CD4-positive, alpha-beta memory T cell (primary cell): ENCODE measurements at regions not wholly inside any gene's neighbourhood (a gene's known extent, or its start where the extent isn't known, plus 50 kb on each side); places are given as distances from the start of the nearest gene placed in this dataset.

Experiments
- CTCF ChIA-PET: fragments of 350-600 bp; sonication (Branson Sonifier 250); formaldehyde crosslinking; loops from one replicate; lab custom pipeline; 2021; ENCODE audit warnings: inconsistent platforms; ENCODE audit not compliant: partially characterized antibody; lab: Charles Lee
- POLR2A ChIA-PET: fragments of 350-600 bp; sonication (Branson Sonifier 250); formaldehyde crosslinking; loops from one replicate; lab custom pipeline; 2021; ENCODE audit not compliant: partially characterized antibody; lab: Charles Lee
- DNase-seq, 5 donors: peaks; one replicate each; pipeline versions ENCODE4 v3.0.0 to v3.0.0-alpha.2; 2020 to 2022; ENCODE audit warnings: mixed read lengths in 1 of 5
- H3K27ac ChIP-seq: one replicate; pipeline ENCODE4 v1.7.0; 2013; ENCODE audit warnings: low read depth, low read length
- H3K27me3 ChIP-seq: 2 replicates; pipeline ENCODE4 v1.7.0; 2013; ENCODE audit warnings: mild to moderate bottlenecking, low read length, moderate library complexity; ENCODE audit not compliant: insufficient read depth
- H3K36me3 ChIP-seq: 2 replicates; pipeline ENCODE4 v1.7.0; 2013; ENCODE audit warnings: mild to moderate bottlenecking, low read length, moderate library complexity; ENCODE audit not compliant: insufficient read depth
- H3K4me1 ChIP-seq: 2 replicates; pipeline ENCODE4 v1.7.0; 2013; ENCODE audit warnings: mild to moderate bottlenecking, low read length, moderate library complexity; ENCODE audit not compliant: insufficient read depth
- H3K4me3 ChIP-seq, 2 donors: one replicate each; pipeline ENCODE4 v1.7.0; 2013; ENCODE audit warnings: low read length in 2 of 2, mild to moderate bottlenecking in 1 of 2
- H3K9me3 ChIP-seq, 2 donors: one replicate each; pipeline ENCODE4 v1.7.0; 2013; ENCODE audit warnings: low read length in 2 of 2, control low read depth in 1 of 2; ENCODE audit not compliant: control insufficient read depth in 1 of 2
- H3K27ac Mint-ChIP-seq, 7 donors: one replicate each; pipeline ENCODE4 v1.8.0; 2020 to 2021; ENCODE audit warnings: mixed read lengths in 7 of 7, mild to moderate bottlenecking in 6 of 7, inconsistent platforms in 3 of 7, moderate library complexity in 3 of 7
- H3K27me3 Mint-ChIP-seq, 2 donors: one replicate each; pipeline ENCODE4 v1.8.0; 2020 to 2021; ENCODE audit warnings: mixed read lengths in 2 of 2
- H3K36me3 Mint-ChIP-seq, 2 donors: one replicate each; pipeline ENCODE4 v1.8.0; 2020 to 2021; ENCODE audit warnings: mixed read lengths in 2 of 2, inconsistent platforms in 1 of 2, mild to moderate bottlenecking in 1 of 2
- H3K4me1 Mint-ChIP-seq, 4 donors: one replicate each; pipeline ENCODE4 v1.8.0; 2020 to 2021; ENCODE audit warnings: mixed read lengths in 4 of 4, mild to moderate bottlenecking in 1 of 4
- H3K4me3 Mint-ChIP-seq, 8 donors: one replicate each; pipeline ENCODE4 v1.8.0; 2020 to 2021; ENCODE audit warnings: mixed read lengths in 8 of 8, mild to moderate bottlenecking in 7 of 8, moderate library complexity in 6 of 8, inconsistent platforms in 3 of 8
- H3K9me3 Mint-ChIP-seq, 8 donors: one replicate each; pipeline ENCODE4 v1.8.0; 2020 to 2021; ENCODE audit warnings: mixed read lengths in 8 of 8, mild to moderate bottlenecking in 5 of 8, inconsistent platforms in 3 of 8, moderate library complexity in 1 of 8
- intact Hi-C: fragments of 100-400 bp; cut with micrococcal nuclease; formaldehyde crosslinking; loops from one replicate; pipeline ENCODE4 v1.15.1; 2023

GRCh38 chr1:242641461-242641860 is 117.0 kb upstream of the PLD5 start:
- Mint-ChIP-seq H3K9me3 (peaks cover 0 to 5% (median 0%) of the 10 kb centered on the region in 8 donors), H3K27ac (no peak overlapping the region), H3K36me3 (no peaks in the 10 kb centered on the region), H3K4me3 (no peak overlapping the region), H3K4me1 (no peaks in the 10 kb centered on the region), H3K27me3 (no peaks in the 10 kb centered on the region)
- intact Hi-C loops, result no loop called here
- Histone ChIP-seq H3K4me3 (no peak overlapping the region), H3K9me3 (no peaks in the 10 kb centered on the region), H3K4me1 (no peaks in the 10 kb centered on the region), H3K27ac (no peak overlapping the region), H3K36me3 (no peaks in the 10 kb centered on the region), H3K27me3 (no peaks in the 10 kb centered on the region)
- ChIA-PET CTCF (no interaction called here), POLR2A (no interaction called here)
- DNase-seq, result no peak

- intact Hi-C loops, result no loop called here
Observed at GRCh38 chr1:242639104-242639503, 114.6 kb upstream of the PLD5 start.

GRCh38 chr1:242634732-242635131 is 110.2 kb upstream of the PLD5 start:
- Histone ChIP-seq H3K27me3 (no peaks in the 10 kb centered on the region), H3K4me1 (no peaks in the 10 kb centered on the region), H3K9me3 (no peaks in the 10 kb centered on the region), H3K27ac (no peak overlapping the region), H3K4me3 (no peak overlapping the region), H3K36me3 (no peaks in the 10 kb centered on the region)
- ChIA-PET POLR2A (no interaction called here), CTCF (no interaction called here)
- no peak overlapping the region for H3K4me3 Mint-ChIP-seq
- H3K27ac Mint-ChIP-seq, result no peak overlapping the region
- peaks cover 0 to 9% (median 0%) of the 10 kb centered on the region in 8 donors for H3K9me3 Mint-ChIP-seq
- intact Hi-C loops, result no loop called here
- H3K27me3 Mint-ChIP-seq, result no peaks in the 10 kb centered on the region
- no peak for DNase-seq
- no peaks in the 10 kb centered on the region for H3K36me3 Mint-ChIP-seq
- H3K4me1 Mint-ChIP-seq, result no peaks in the 10 kb centered on the region

More at GRCh38 chr1:242639104-242639503, 114.6 kb upstream of the PLD5 start:
- Mint-ChIP-seq H3K4me1 (no peaks in the 10 kb centered on the region), H3K4me3 (no peak overlapping the region), H3K9me3 (peaks cover 0 to 7% (median 0%) of the 10 kb centered on the region in 8 donors), H3K27ac (no peak overlapping the region), H3K27me3 (no peaks in the 10 kb centered on the region), H3K36me3 (no peaks in the 10 kb centered on the region)
- H3K9me3 ChIP-seq, result no peaks in the 10 kb centered on the region
- POLR2A ChIA-PET, result no interaction called here
- H3K36me3 ChIP-seq, result no peaks in the 10 kb centered on the region
- H3K4me3 ChIP-seq, result no peak overlapping the region
- H3K27ac ChIP-seq, result no peak overlapping the region
- CTCF ChIA-PET, result no interaction called here
- H3K27me3 ChIP-seq, result no peaks in the 10 kb centered on the region
- H3K4me1 ChIP-seq, result no peaks in the 10 kb centered on the region
- no peak for DNase-seq

DNA sequence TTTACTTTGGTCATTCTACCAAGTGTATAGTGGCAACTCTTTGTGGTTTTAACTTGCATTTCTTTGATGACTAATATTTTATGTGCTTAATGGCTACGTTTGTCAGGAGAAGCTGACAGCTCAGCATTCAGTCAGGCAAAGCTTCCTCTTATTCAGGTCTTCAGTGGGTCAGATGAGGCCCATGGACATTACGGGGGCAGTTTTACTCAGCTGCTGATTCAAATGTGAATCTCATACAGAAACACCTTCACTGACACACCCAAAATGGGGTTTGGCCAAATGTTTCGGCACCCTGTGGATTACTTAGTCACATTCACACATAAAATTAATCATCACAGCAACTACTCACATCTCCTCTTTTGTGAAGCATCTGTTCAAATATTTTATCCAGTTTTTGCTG is 104.9 kb upstream of the PLD5 start:
- Mint-ChIP-seq H3K4me3 (no peak overlapping the region), H3K4me1 (no peaks in the 10 kb centered on the region), H3K27ac (no peak overlapping the region), H3K36me3 (no peaks in the 10 kb centered on the region), H3K27me3 (no peaks in the 10 kb centered on the region), H3K9me3 (peaks cover 0 to 5% (median under 1%) of the 10 kb centered on the region in 8 donors)
- Histone ChIP-seq H3K4me3 (no peak overlapping the region), H3K9me3 (no peaks in the 10 kb centered on the region), H3K27me3 (no peaks in the 10 kb centered on the region), H3K27ac (no peak overlapping the region), H3K36me3 (no peaks in the 10 kb centered on the region), H3K4me1 (no peaks in the 10 kb centered on the region)
- ChIA-PET CTCF (no interaction called here), POLR2A (no interaction called here)
- DNase-seq, result no peak
- intact Hi-C loops, result no loop called here

GRCh38 chr1:242623756-242624155 is 99.3 kb upstream of the PLD5 start:
- ChIA-PET CTCF (no interaction called here), POLR2A (no interaction called here)
- Histone ChIP-seq H3K27me3 (no peaks in the 10 kb centered on the region), H3K27ac (no peak overlapping the region), H3K9me3 (no peaks in the 10 kb centered on the region), H3K4me1 (no peaks in the 10 kb centered on the region), H3K36me3 (no peaks in the 10 kb centered on the region), H3K4me3 (no peak overlapping the region)
- DNase-seq, result no peak
- intact Hi-C loops, result no loop called here
- H3K4me3 Mint-ChIP-seq, result no peak overlapping the region
- peaks cover 0 to 9% (median 0%) of the 10 kb centered on the region in 8 donors for H3K9me3 Mint-ChIP-seq
- no peaks in the 10 kb centered on the region for H3K27me3 Mint-ChIP-seq
- H3K27ac Mint-ChIP-seq, result no peak overlapping the region
- H3K36me3 Mint-ChIP-seq, result no peaks in the 10 kb centered on the region
- H3K4me1 Mint-ChIP-seq, result no peaks in the 10 kb centered on the region

- Histone ChIP-seq H3K27me3 (no peaks in the 10 kb centered on the region), H3K9me3 (no peaks in the 10 kb centered on the region), H3K27ac (no peak overlapping the region), H3K36me3 (no peaks in the 10 kb centered on the region), H3K4me1 (no peaks in the 10 kb centered on the region), H3K4me3 (no peak overlapping the region)
- Mint-ChIP-seq H3K9me3 (peaks cover 0 to 7% (median under 1%) of the 10 kb centered on the region in 8 donors), H3K27me3 (no peaks in the 10 kb centered on the region), H3K36me3 (no peaks in the 10 kb centered on the region), H3K4me1 (no peaks in the 10 kb centered on the region), H3K27ac (no peak overlapping the region), H3K4me3 (no peak overlapping the region)
- POLR2A ChIA-PET, result no interaction called here
- DNase-seq, result no peak
- CTCF ChIA-PET, result no interaction called here
- intact Hi-C loops, result no loop called here
Observed at GRCh38 chr1:242623119-242623518, 98.6 kb upstream of the PLD5 start.

GRCh38 chr1:242613266-242613815 is 88.8 kb upstream of the PLD5 start:
- H3K27ac ChIP-seq, result no peak overlapping the region
- H3K27me3 ChIP-seq, result no peaks in the 10 kb centered on the region
- no peak overlapping the region for H3K4me3 ChIP-seq
- CTCF ChIA-PET, result no interaction called here
- no peak overlapping the region for H3K4me3 Mint-ChIP-seq
- H3K36me3 Mint-ChIP-seq, result no peaks in the 10 kb centered on the region
- intact Hi-C loops, result no loop called here
- H3K4me1 Mint-ChIP-seq, result no peaks in the 10 kb centered on the region
- H3K9me3 ChIP-seq, result no peaks in the 10 kb centered on the region
- no peaks in the 10 kb centered on the region for H3K4me1 ChIP-seq
- H3K27me3 Mint-ChIP-seq, result peaks cover 1 to 3% of the 10 kb centered on the region in 2 donors
- POLR2A ChIA-PET, result no interaction called here
- peaks cover 0 to 11% (median 2%) of the 10 kb centered on the region in 8 donors for H3K9me3 Mint-ChIP-seq
- DNase-seq, result no peak
- H3K27ac Mint-ChIP-seq, result no peak overlapping the region
- no peaks in the 10 kb centered on the region for H3K36me3 ChIP-seq

DNA sequence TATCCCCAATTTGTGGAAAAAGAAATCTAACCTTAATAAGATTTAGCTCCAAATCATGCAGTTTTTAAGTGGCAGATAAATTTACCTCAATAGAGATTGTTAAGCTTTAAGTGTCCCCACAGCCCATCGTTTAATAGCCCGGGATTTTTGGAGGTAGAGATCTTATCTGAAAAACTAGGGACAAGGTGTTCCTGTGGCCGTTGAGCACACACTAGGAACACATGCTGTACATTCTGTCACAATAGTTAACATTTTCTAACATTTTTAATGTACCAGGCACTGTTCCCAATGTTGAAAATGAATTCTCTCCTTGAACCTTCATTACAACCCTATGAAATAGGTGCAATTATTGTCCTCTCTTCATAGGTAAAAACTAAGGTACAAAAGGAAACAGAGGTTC is 85.7 kb upstream of the PLD5 start:
- Histone ChIP-seq H3K4me3 (no peak overlapping the region), H3K27me3 (no peaks in the 10 kb centered on the region), H3K36me3 (no peaks in the 10 kb centered on the region), H3K9me3 (no peaks in the 10 kb centered on the region), H3K27ac (no peak overlapping the region), H3K4me1 (no peaks in the 10 kb centered on the region)
- H3K27me3 Mint-ChIP-seq, result peaks cover 1 to 3% of the 10 kb centered on the region in 2 donors
- POLR2A ChIA-PET, result no interaction called here
- no peak for DNase-seq
- intact Hi-C loops, result no loop called here
- no peaks in the 10 kb centered on the region for H3K4me1 Mint-ChIP-seq
- H3K27ac Mint-ChIP-seq, result no peak overlapping the region
- peaks cover 0 to 5% (median 2%) of the 10 kb centered on the region in 8 donors for H3K9me3 Mint-ChIP-seq
- no peak overlapping the region for H3K4me3 Mint-ChIP-seq
- H3K36me3 Mint-ChIP-seq, result no peaks in the 10 kb centered on the region
- CTCF ChIA-PET, result no interaction called here
